WTC11 (cell line): ENCODE measurements at regions not wholly inside any gene's neighbourhood (a gene's known extent, or its start where the extent isn't known, plus 50 kb on each side); places are given as distances from the start of the nearest gene placed in this dataset.

Experiments used
- ATAC-seq: fragments of 200-7000 bp; cut with Tn5 transposase; 2 replicates; pipeline ENCODE4 v1.10.0; 2021; ENCODE audit warnings: mild to moderate bottlenecking, moderate library complexity
- CTCF ChIA-PET: fragments of 300-600 bp; sonication (Branson Sonifier 250); formaldehyde crosslinking; loops from one replicate; lab custom pipeline; 2021; ENCODE audit warnings: antibody characterized with exemption; lab: Charles Lee
- POLR2A ChIA-PET: fragments of 350-600 bp; sonication (Branson Sonifier 250); formaldehyde crosslinking; loops from one replicate; lab custom pipeline; 2021; ENCODE audit warnings: antibody characterized with exemption; lab: Charles Lee
- DNase-seq: peaks from one replicate; pipeline ENCODE4 v3.0.0; 2021; ENCODE audit warnings: low spot score
- H3K27ac Mint-ChIP-seq: 2 replicates; pipeline ENCODE4 v1.8.0; 2021; ENCODE audit warnings: mixed read lengths
- H3K27me3 Mint-ChIP-seq: 2 replicates; pipeline ENCODE4 v1.8.0; 2021; ENCODE audit warnings: low read depth, mild to moderate bottlenecking, moderate library complexity, mixed read lengths
- H3K36me3 Mint-ChIP-seq: 2 replicates; pipeline ENCODE4 v1.8.0; 2021; ENCODE audit warnings: mixed read lengths
- H3K4me1 Mint-ChIP-seq: 2 replicates; pipeline ENCODE4 v1.8.0; 2022; ENCODE audit warnings: mixed read lengths
- H3K4me3 Mint-ChIP-seq: 2 replicates; pipeline ENCODE4 v1.8.0; 2021; ENCODE audit warnings: mild to moderate bottlenecking, moderate library complexity, mixed read lengths
- H3K9me3 Mint-ChIP-seq: 2 replicates; pipeline ENCODE4 v1.8.0; 2021; ENCODE audit warnings: mixed read lengths
- ATF1 ChIP-seq: sonication (generic); formaldehyde crosslinking; IDR thresholded peaks from 2 replicates; pipeline ENCODE4 v1.8.1; 2023; ENCODE audit warnings: mild to moderate bottlenecking, moderate library complexity, missing genetic modification reagents
- CREM ChIP-seq: sonication (generic); formaldehyde crosslinking; IDR thresholded peaks from 2 replicates; pipeline ENCODE4 v1.8.1; 2022; ENCODE audit warnings: mild to moderate bottlenecking, missing genetic modification reagents, moderate library complexity
- FOXP1 ChIP-seq: sonication (generic); formaldehyde crosslinking; IDR thresholded peaks from 2 replicates; pipeline ENCODE4 v1.8.0; 2022; ENCODE audit warnings: missing genetic modification reagents, mild to moderate bottlenecking, moderate library complexity, borderline replicate concordance
- GRHL2 ChIP-seq: fragments of 250-450 bp; sonication (Bioruptor Pico); IDR thresholded peaks from 2 replicates; pipeline ENCODE4 v1.8.0; 2022; ENCODE audit warnings: mild to moderate bottlenecking, moderate library complexity; ENCODE audit not compliant: insufficient replicate concordance, severe bottlenecking
- KAT7 ChIP-seq: sonication (generic); formaldehyde crosslinking; IDR thresholded peaks from 2 replicates; pipeline ENCODE4 v1.8.1; 2023; ENCODE audit warnings: missing genetic modification reagents, mild to moderate bottlenecking, borderline replicate concordance
- MYBL2 ChIP-seq: sonication (generic); formaldehyde crosslinking; IDR thresholded peaks from 2 replicates; pipeline ENCODE4 v1.8.1; 2023; ENCODE audit warnings: mild to moderate bottlenecking, moderate library complexity, missing genetic modification reagents
- NR2C2 ChIP-seq: sonication (generic); formaldehyde crosslinking; IDR thresholded peaks from 2 replicates; pipeline ENCODE4 v1.8.0; 2022; ENCODE audit warnings: mild to moderate bottlenecking, missing genetic modification reagents
- OVOL2 ChIP-seq: fragments of 250-450 bp; sonication (Bioruptor Pico); IDR thresholded peaks from 2 replicates; pipeline ENCODE4 v1.9.0; 2021; ENCODE audit warnings: mild to moderate bottlenecking, borderline replicate concordance
- SMAD4 ChIP-seq: sonication (generic); formaldehyde crosslinking; IDR thresholded peaks from 2 replicates; pipeline ENCODE4 v1.8.0; 2022; ENCODE audit warnings: mild to moderate bottlenecking, missing genetic modification reagents
- TEAD4 ChIP-seq: sonication (generic); formaldehyde crosslinking; IDR thresholded peaks from 2 replicates; pipeline ENCODE4 v1.8.0; 2022; ENCODE audit warnings: mild to moderate bottlenecking, missing genetic modification reagents
- ZBTB21 ChIP-seq: sonication (generic); formaldehyde crosslinking; IDR thresholded peaks from 2 replicates; pipeline ENCODE4 v1.8.1; 2023; ENCODE audit warnings: mild to moderate bottlenecking, missing genetic modification reagents, borderline replicate concordance
- ZNF121 ChIP-seq: sonication (generic); formaldehyde crosslinking; IDR thresholded peaks from 2 replicates; pipeline ENCODE4 v1.8.0; 2023; ENCODE audit warnings: missing genetic modification reagents
- ZNF219 ChIP-seq: sonication (generic); formaldehyde crosslinking; IDR thresholded peaks from 2 replicates; pipeline ENCODE4 v1.8.0; 2023; ENCODE audit warnings: missing genetic modification reagents, mild to moderate bottlenecking, borderline replicate concordance
- ZNF232 ChIP-seq: sonication (generic); formaldehyde crosslinking; IDR thresholded peaks from 2 replicates; pipeline ENCODE4 v1.8.0; 2022; ENCODE audit warnings: mild to moderate bottlenecking, missing genetic modification reagents
- ZNF263 ChIP-seq: sonication (generic); formaldehyde crosslinking; IDR thresholded peaks from 2 replicates; pipeline ENCODE4 v1.8.1; 2022; ENCODE audit warnings: low read depth, mild to moderate bottlenecking, moderate library complexity, missing genetic modification reagents
- ZNF317 ChIP-seq: sonication (generic); formaldehyde crosslinking; IDR thresholded peaks from 2 replicates; pipeline ENCODE4 v1.8.1; 2023; ENCODE audit warnings: low read depth, mild to moderate bottlenecking, moderate library complexity, missing genetic modification reagents, borderline replicate concordance
- ZNF396 ChIP-seq: fragments of 250-450 bp; sonication (Bioruptor Pico); IDR thresholded peaks from 2 replicates; pipeline ENCODE4 v1.8.0; 2021; ENCODE audit warnings: mild to moderate bottlenecking, moderate library complexity, borderline replicate concordance
- TF ChIP-seq, protein P1 (sequence below): fragments of 250-450 bp; sonication (Bioruptor Pico); IDR thresholded peaks from 2 replicates; pipeline ENCODE4 v2.1.2; 2022; ENCODE audit warnings: mild to moderate bottlenecking, moderate library complexity
- TF ChIP-seq, protein P2 (sequence below): sonication (generic); formaldehyde crosslinking; IDR thresholded peaks from 2 replicates; pipeline ENCODE4 v1.8.1; 2022; ENCODE audit warnings: low read depth, mild to moderate bottlenecking, moderate library complexity, missing genetic modification reagents, borderline replicate concordance
- TF ChIP-seq, protein P3 (sequence below): sonication (generic); formaldehyde crosslinking; IDR thresholded peaks from 2 replicates; pipeline ENCODE4 v1.8.1; 2022; ENCODE audit warnings: mild to moderate bottlenecking, missing genetic modification reagents, moderate library complexity, borderline replicate concordance
- TF ChIP-seq, protein P4 (sequence below): sonication (generic); formaldehyde crosslinking; IDR thresholded peaks from 2 replicates; pipeline ENCODE4 v1.8.1; 2023; ENCODE audit warnings: mild to moderate bottlenecking, missing genetic modification reagents, borderline replicate concordance
- TF ChIP-seq, protein P5 (sequence below): fragments of 250-450 bp; sonication (Bioruptor Pico); IDR thresholded peaks from 2 replicates; pipeline ENCODE4 v1.9.0; 2021; ENCODE audit warnings: moderate library complexity, mild to moderate bottlenecking, inconsistent platforms, borderline replicate concordance
- TF ChIP-seq, protein P6 (sequence below): sonication (generic); formaldehyde crosslinking; IDR thresholded peaks from 2 replicates; pipeline ENCODE4 v1.8.1; 2023; ENCODE audit warnings: mild to moderate bottlenecking, missing genetic modification reagents
- TF ChIP-seq, protein P7 (sequence below): fragments of 250-450 bp; sonication (Bioruptor Pico); IDR thresholded peaks from 2 replicates; pipeline ENCODE4 v1.8.0; 2021; ENCODE audit warnings: mild to moderate bottlenecking

DNA sequence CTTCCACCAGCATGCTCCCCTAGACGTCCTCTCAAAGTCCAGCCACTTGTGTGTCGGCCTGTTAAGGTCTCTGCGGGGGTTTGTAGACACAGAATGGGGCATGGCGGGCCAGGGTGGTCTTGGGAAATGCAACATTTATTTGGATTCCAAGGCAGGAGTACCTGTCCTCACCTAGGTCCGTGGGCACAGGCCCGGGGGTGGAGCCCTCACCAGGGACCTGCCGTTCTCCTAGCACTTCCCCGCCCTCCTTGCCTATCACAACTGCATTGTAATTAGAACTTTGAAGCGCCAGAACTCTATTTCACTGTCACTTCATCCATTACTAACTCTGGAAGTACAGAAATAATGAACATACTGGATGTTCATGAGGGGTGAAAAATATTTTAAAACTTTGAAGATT, 268.3 kb upstream of the ACTBL2 start:
- no peaks in the 10 kb centered on the region for H3K27me3 Mint-ChIP-seq
- H3K4me1 Mint-ChIP-seq, result no peaks in the 10 kb centered on the region
- H3K36me3 Mint-ChIP-seq, result no peaks in the 10 kb centered on the region
- ATAC-seq (no peak), DNase-seq (no peak)
- no peak overlapping the region for H3K27ac Mint-ChIP-seq
- ChIA-PET CTCF (no interaction called here), POLR2A (no interaction called here)
- no peak overlapping the region for H3K4me3 Mint-ChIP-seq
- H3K9me3 Mint-ChIP-seq, result no peaks in the 10 kb centered on the region
- TF ChIP-seq ZNF121 (CRISPR knock-in tag) (no peak), ZNF263 (CRISPR knock-in tag) (no peak), ZNF317 (CRISPR knock-in tag) (no peak), OVOL2 (no peak), SMAD4 (CRISPR knock-in tag) (no peak)
- TF ChIP-seq, protein P1, sequence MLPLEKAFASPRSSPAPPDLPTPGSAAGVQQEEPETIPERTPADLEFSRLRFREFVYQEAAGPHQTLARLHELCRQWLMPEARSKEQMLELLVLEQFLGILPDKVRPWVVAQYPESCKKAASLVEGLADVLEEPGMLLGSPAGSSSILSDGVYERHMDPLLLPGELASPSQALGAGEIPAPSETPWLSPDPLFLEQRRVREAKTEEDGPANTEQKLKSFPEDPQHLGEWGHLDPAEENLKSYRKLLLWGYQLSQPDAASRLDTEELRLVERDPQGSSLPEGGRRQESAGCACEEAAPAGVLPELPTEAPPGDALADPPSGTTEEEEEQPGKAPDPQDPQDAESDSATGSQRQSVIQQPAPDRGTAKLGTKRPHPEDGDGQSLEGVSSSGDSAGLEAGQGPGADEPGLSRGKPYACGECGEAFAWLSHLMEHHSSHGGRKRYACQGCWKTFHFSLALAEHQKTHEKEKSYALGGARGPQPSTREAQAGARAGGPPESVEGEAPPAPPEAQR (CRISPR knock-in tag), result no peak
- TF ChIP-seq, all 79 proteins: peak for 0

DNA sequence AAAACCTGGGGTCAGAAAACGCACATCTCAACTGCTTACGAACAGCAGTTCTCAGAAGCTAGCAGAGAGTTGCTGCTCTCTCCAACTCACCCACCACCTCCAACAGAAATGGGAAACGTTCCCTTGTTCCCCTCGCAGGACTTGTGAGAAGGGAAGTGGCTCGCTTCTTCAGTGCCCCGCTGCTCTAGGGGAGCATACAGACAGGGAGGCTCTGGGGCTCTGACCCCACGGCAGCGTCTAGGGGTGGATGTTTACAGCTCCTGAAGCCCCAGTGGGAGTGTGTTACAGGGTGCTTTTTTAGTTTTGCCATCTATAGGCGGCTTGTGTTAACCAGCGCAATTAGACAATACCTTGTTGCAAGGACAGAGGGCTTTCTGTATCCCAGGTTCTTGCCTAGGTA, 267.7 kb upstream of the ACTBL2 start:
- Mint-ChIP-seq H3K4me3 (no peak overlapping the region), H3K9me3 (no peaks in the 10 kb centered on the region), H3K27me3 (no peaks in the 10 kb centered on the region), H3K27ac (no peak overlapping the region), H3K4me1 (no peaks in the 10 kb centered on the region), H3K36me3 (no peaks in the 10 kb centered on the region)
- ChIA-PET CTCF (interaction anchor here (2.3 kb wide), 1 partner anchor 100 kb away, joined by 6 read pairs; no protein-coding TSS in a partner anchor), POLR2A (no interaction called here)
- ATAC-seq (no peak), DNase-seq (no peak)
- TF ChIP-seq FOXP1 (CRISPR knock-in tag) (no peak), ZNF219 (CRISPR knock-in tag) (no peak), ZBTB21 (CRISPR knock-in tag) (no peak), KAT7 (no peak), MYBL2 (CRISPR knock-in tag) (no peak), ZNF396 (CRISPR knock-in tag) (no peak), TEAD4 (no peak), ZNF232 (CRISPR knock-in tag) (no peak), CREM (CRISPR knock-in tag) (no peak)
- TF ChIP-seq, protein P2, sequence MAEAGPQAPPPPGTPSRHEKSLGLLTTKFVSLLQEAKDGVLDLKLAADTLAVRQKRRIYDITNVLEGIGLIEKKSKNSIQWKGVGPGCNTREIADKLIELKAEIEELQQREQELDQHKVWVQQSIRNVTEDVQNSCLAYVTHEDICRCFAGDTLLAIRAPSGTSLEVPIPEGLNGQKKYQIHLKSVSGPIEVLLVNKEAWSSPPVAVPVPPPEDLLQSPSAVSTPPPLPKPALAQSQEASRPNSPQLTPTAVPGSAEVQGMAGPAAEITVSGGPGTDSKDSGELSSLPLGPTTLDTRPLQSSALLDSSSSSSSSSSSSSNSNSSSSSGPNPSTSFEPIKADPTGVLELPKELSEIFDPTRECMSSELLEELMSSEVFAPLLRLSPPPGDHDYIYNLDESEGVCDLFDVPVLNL, result no peak
- TF ChIP-seq, protein P3, sequence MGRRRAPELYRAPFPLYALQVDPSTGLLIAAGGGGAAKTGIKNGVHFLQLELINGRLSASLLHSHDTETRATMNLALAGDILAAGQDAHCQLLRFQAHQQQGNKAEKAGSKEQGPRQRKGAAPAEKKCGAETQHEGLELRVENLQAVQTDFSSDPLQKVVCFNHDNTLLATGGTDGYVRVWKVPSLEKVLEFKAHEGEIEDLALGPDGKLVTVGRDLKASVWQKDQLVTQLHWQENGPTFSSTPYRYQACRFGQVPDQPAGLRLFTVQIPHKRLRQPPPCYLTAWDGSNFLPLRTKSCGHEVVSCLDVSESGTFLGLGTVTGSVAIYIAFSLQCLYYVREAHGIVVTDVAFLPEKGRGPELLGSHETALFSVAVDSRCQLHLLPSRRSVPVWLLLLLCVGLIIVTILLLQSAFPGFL, result no peak

DNA sequence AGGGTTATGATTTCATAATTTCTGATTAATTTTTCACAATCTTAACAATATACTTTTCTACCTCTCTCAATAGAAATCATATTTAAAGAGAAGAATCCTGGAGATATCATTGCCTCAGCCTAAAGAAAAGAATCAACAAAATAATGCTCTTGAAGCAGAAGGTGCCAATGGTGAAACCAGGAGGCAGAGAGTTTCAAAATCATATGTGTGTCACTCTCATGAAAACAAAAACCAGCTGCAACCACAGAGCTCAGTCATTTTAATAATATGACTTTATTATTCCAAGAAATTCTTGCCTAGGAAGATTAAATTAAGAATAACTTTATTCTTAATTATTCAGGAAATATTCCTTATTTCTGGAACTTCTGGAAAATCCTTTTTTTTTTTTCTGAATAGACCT, 266.8 kb upstream of the ACTBL2 start:
- no peak overlapping the region for H3K27ac Mint-ChIP-seq
- ChIA-PET CTCF (interaction anchor here (2.3 kb wide), 1 partner anchor 99 kb away, joined by 6 read pairs; no protein-coding TSS in a partner anchor), POLR2A (no interaction called here)
- no peaks in the 10 kb centered on the region for H3K36me3 Mint-ChIP-seq
- H3K4me1 Mint-ChIP-seq, result no peaks in the 10 kb centered on the region
- no peak overlapping the region for H3K4me3 Mint-ChIP-seq
- DNase-seq, result no peak
- no peak for ATAC-seq
- H3K27me3 Mint-ChIP-seq, result no peaks in the 10 kb centered on the region
- H3K9me3 Mint-ChIP-seq, result no peaks in the 10 kb centered on the region
- TF ChIP-seq, protein P4, sequence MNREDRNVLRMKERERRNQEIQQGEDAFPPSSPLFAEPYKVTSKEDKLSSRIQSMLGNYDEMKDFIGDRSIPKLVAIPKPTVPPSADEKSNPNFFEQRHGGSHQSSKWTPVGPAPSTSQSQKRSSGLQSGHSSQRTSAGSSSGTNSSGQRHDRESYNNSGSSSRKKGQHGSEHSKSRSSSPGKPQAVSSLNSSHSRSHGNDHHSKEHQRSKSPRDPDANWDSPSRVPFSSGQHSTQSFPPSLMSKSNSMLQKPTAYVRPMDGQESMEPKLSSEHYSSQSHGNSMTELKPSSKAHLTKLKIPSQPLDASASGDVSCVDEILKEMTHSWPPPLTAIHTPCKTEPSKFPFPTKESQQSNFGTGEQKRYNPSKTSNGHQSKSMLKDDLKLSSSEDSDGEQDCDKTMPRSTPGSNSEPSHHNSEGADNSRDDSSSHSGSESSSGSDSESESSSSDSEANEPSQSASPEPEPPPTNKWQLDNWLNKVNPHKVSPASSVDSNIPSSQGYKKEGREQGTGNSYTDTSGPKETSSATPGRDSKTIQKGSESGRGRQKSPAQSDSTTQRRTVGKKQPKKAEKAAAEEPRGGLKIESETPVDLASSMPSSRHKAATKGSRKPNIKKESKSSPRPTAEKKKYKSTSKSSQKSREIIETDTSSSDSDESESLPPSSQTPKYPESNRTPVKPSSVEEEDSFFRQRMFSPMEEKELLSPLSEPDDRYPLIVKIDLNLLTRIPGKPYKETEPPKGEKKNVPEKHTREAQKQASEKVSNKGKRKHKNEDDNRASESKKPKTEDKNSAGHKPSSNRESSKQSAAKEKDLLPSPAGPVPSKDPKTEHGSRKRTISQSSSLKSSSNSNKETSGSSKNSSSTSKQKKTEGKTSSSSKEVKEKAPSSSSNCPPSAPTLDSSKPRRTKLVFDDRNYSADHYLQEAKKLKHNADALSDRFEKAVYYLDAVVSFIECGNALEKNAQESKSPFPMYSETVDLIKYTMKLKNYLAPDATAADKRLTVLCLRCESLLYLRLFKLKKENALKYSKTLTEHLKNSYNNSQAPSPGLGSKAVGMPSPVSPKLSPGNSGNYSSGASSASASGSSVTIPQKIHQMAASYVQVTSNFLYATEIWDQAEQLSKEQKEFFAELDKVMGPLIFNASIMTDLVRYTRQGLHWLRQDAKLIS (CRISPR knock-in tag), result no peak
- TF ChIP-seq, protein P5, sequence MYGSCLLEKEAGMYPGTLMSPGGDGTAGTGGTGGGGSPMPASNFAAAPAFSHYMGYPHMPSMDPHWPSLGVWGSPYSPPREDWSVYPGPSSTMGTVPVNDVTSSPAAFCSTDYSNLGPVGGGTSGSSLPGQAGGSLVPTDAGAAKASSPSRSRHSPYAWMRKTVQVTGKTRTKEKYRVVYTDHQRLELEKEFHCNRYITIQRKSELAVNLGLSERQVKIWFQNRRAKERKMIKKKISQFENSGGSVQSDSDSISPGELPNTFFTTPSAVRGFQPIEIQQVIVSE (CRISPR knock-in tag), result no peak
- TF ChIP-seq, protein P6, sequence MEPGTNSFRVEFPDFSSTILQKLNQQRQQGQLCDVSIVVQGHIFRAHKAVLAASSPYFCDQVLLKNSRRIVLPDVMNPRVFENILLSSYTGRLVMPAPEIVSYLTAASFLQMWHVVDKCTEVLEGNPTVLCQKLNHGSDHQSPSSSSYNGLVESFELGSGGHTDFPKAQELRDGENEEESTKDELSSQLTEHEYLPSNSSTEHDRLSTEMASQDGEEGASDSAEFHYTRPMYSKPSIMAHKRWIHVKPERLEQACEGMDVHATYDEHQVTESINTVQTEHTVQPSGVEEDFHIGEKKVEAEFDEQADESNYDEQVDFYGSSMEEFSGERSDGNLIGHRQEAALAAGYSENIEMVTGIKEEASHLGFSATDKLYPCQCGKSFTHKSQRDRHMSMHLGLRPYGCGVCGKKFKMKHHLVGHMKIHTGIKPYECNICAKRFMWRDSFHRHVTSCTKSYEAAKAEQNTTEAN (CRISPR knock-in tag), result no peak
- TF ChIP-seq, protein P7, sequence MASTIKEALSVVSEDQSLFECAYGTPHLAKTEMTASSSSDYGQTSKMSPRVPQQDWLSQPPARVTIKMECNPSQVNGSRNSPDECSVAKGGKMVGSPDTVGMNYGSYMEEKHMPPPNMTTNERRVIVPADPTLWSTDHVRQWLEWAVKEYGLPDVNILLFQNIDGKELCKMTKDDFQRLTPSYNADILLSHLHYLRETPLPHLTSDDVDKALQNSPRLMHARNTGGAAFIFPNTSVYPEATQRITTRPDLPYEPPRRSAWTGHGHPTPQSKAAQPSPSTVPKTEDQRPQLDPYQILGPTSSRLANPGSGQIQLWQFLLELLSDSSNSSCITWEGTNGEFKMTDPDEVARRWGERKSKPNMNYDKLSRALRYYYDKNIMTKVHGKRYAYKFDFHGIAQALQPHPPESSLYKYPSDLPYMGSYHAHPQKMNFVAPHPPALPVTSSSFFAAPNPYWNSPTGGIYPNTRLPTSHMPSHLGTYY (CRISPR knock-in tag), result no peak
- TF ChIP-seq NR2C2 (CRISPR knock-in tag), result no peak
- no peak for TF ChIP-seq ATF1
- no peak for TF ChIP-seq GRHL2 (CRISPR knock-in tag)
